Caco-2 (cell line): ENCODE measurements at regions not wholly inside any gene's neighbourhood (a gene's known extent, or its start where the extent isn't known, plus 50 kb on each side); places are given as distances from the start of the nearest gene placed in this dataset.

Experiments used
- BruUV-seq: library from RNA; stranded (reverse); fragments of 400-500 nt; replicated peaks from 2 replicates; lab custom pipeline; 2021; lab: Mats Ljungman, UMichigan
- CTCF ChIA-PET: fragments of 300-600 bp; sonication (Branson Sonifier 250); formaldehyde crosslinking; loops from one replicate; lab custom pipeline; 2022; ENCODE audit warnings: antibody characterized with exemption; lab: Charles Lee
- POLR2A ChIA-PET: fragments of 300-600 bp; sonication (Branson Sonifier 250); formaldehyde crosslinking; loops from one replicate; lab custom pipeline; 2022; ENCODE audit warnings: antibody characterized with exemption; lab: Charles Lee
- DNase-seq, 2 experiments: peaks; one replicate each; pipeline versions ENCODE4 v3.0.0 to v3.0.0-alpha.2; 2020 to 2022
- H3K27me3 ChIP-seq: replicated peaks from 2 replicates; pipeline ENCODE4 v1.6.0; 2011; ENCODE audit warnings: low read length; ENCODE audit not compliant: control insufficient read depth, insufficient read depth
- H3K36me3 ChIP-seq: 2 replicates; pipeline ENCODE4 v1.5.1; 2011; ENCODE audit warnings: low read length; ENCODE audit not compliant: control insufficient read depth, insufficient read depth
- H3K4me1 ChIP-seq: fragments of 250-450 bp; sonication (Bioruptor Pico); 2 replicates; pipeline ENCODE4 v1.5.1; 2020; ENCODE audit warnings: mild to moderate bottlenecking
- H3K4me3 ChIP-seq: 2 replicates; pipeline ENCODE4 v1.5.1; 2011; ENCODE audit warnings: low read depth, mild to moderate bottlenecking, control low read depth, low read length
- H3K9me3 ChIP-seq: fragments of 250-450 bp; sonication (Bioruptor Pico); 2 replicates; pipeline ENCODE4 v1.5.1; 2020; ENCODE audit warnings: mild to moderate bottlenecking, moderate library complexity
- H3K27ac Mint-ChIP-seq: one replicate; pipeline ENCODE4 v1.8.0; 2022; ENCODE audit warnings: mixed read lengths; ENCODE audit not compliant: unreplicated experiment
- H3K27me3 Mint-ChIP-seq: one replicate; pipeline ENCODE4 v1.8.0; 2022; ENCODE audit warnings: mixed read lengths; ENCODE audit not compliant: insufficient read depth, unreplicated experiment
- H3K36me3 Mint-ChIP-seq: one replicate; pipeline ENCODE4 v1.8.0; 2022; ENCODE audit warnings: mild to moderate bottlenecking, mixed read lengths; ENCODE audit not compliant: insufficient read depth, unreplicated experiment
- H3K4me1 Mint-ChIP-seq: one replicate; pipeline ENCODE4 v1.8.0; 2022; ENCODE audit warnings: low read depth, mixed read lengths; ENCODE audit not compliant: unreplicated experiment
- H3K4me3 Mint-ChIP-seq: one replicate; pipeline ENCODE4 v1.8.0; 2022; ENCODE audit warnings: mild to moderate bottlenecking, moderate library complexity, mixed read lengths; ENCODE audit not compliant: unreplicated experiment
- H3K9me3 Mint-ChIP-seq: one replicate; pipeline ENCODE4 v1.8.0; 2022; ENCODE audit warnings: mixed read lengths; ENCODE audit not compliant: unreplicated experiment
- CTCF ChIP-seq, 2 experiments: fragments of 200-600 bp in 1 of 2; IDR thresholded peaks; 1 replicate in 1 of 2; 2 replicates in 1 of 2; pipeline versions ENCODE4 v1.5.1 to v1.8.0; 2011 to 2022; ENCODE audit warnings: antibody characterized with exemption in 1 of 2, control low read depth in 1 of 2, inconsistent platforms in 1 of 2, low read depth in 1 of 2, low read length in 1 of 2, mild to moderate bottlenecking in 1 of 2, moderate library complexity in 1 of 2; ENCODE audit not compliant: insufficient read depth in 1 of 2, severe bottlenecking in 1 of 2, unreplicated experiment in 1 of 2
- intact Hi-C: fragments of 100-400 bp; cut with micrococcal nuclease; formaldehyde crosslinking; loops from one replicate; pipeline ENCODE4 v1.10.0; 2022; ENCODE audit not compliant: unreplicated experiment

- Histone ChIP-seq H3K4me1 (no peaks in the 10 kb centered on the region), H3K27me3 (no peaks in the 10 kb centered on the region), H3K36me3 (no peaks in the 10 kb centered on the region), H3K9me3 (no peaks in the 10 kb centered on the region), H3K4me3 (no peak overlapping the region)
- no peaks in the 10 kb centered on the region for H3K4me1 Mint-ChIP-seq
- POLR2A ChIA-PET, result no interaction called here
- intact Hi-C loops, result no loop called here
- H3K4me3 Mint-ChIP-seq, result no peak overlapping the region
- H3K27me3 Mint-ChIP-seq, result no peaks in the 10 kb centered on the region
- H3K9me3 Mint-ChIP-seq, result no peaks in the 10 kb centered on the region
- no peak for DNase-seq
- BruUV-seq, result no TSS peak
- no peaks in the 10 kb centered on the region for H3K36me3 Mint-ChIP-seq
- no peak overlapping the region for H3K27ac Mint-ChIP-seq
- no peak for TF ChIP-seq CTCF (IDR thresholded peaks at IDR 0.05; ENCODE audit: insufficient read depth in 1 of 2, low read depth in 1 of 2, low read length in 1 of 2, severe bottlenecking in 1 of 2, unreplicated experiment in 1 of 2)
- CTCF ChIA-PET, result no interaction called here
Observed at GRCh38 chr13:87953381-87953780, 282.2 kb downstream of the SLITRK5 start.

GRCh38 chr13:87954091-87954490 is 282.9 kb downstream of the SLITRK5 start:
- ChIA-PET POLR2A (no interaction called here), CTCF (no interaction called here)
- Histone ChIP-seq H3K27me3 (no peaks in the 10 kb centered on the region), H3K4me1 (no peaks in the 10 kb centered on the region), H3K4me3 (no peak overlapping the region), H3K9me3 (no peaks in the 10 kb centered on the region), H3K36me3 (no peaks in the 10 kb centered on the region)
- Mint-ChIP-seq H3K4me1 (no peaks in the 10 kb centered on the region), H3K27me3 (no peaks in the 10 kb centered on the region), H3K9me3 (no peaks in the 10 kb centered on the region), H3K27ac (no peak overlapping the region), H3K4me3 (no peak overlapping the region), H3K36me3 (no peaks in the 10 kb centered on the region)
- no peak for DNase-seq
- intact Hi-C loops, result no loop called here
- no TSS peak for BruUV-seq
- TF ChIP-seq CTCF (IDR thresholded peaks at IDR 0.05; ENCODE audit: insufficient read depth in 1 of 2, low read depth in 1 of 2, low read length in 1 of 2, severe bottlenecking in 1 of 2, unreplicated experiment in 1 of 2), result no peak

- H3K4me1 Mint-ChIP-seq, result no peaks in the 10 kb centered on the region
- H3K27me3 Mint-ChIP-seq, result no peaks in the 10 kb centered on the region
- H3K36me3 Mint-ChIP-seq, result no peaks in the 10 kb centered on the region
- H3K4me1 ChIP-seq, result no peaks in the 10 kb centered on the region
- H3K9me3 Mint-ChIP-seq, result no peaks in the 10 kb centered on the region
- DNase-seq, result no peak
- BruUV-seq, result no TSS peak
- intact Hi-C loops, result no loop called here
- no peak overlapping the region for H3K4me3 ChIP-seq
- ChIA-PET CTCF (no interaction called here), POLR2A (no interaction called here)
- H3K36me3 ChIP-seq, result no peaks in the 10 kb centered on the region
- no peaks in the 10 kb centered on the region for H3K9me3 ChIP-seq
- TF ChIP-seq CTCF (IDR thresholded peaks at IDR 0.05; ENCODE audit: insufficient read depth in 1 of 2, low read depth in 1 of 2, low read length in 1 of 2, severe bottlenecking in 1 of 2, unreplicated experiment in 1 of 2), result no peak
- H3K4me3 Mint-ChIP-seq, result no peak overlapping the region
- H3K27ac Mint-ChIP-seq, result no peak overlapping the region
- H3K27me3 ChIP-seq, result no peaks in the 10 kb centered on the region
Observed at GRCh38 chr13:87961546-87961945, 290.4 kb downstream of the SLITRK5 start.
